Ovary (tissue), 7 donors: ENCODE measurements at regions not wholly inside any gene's neighbourhood (a gene's known extent, or its start where the extent isn't known, plus 50 kb on each side); places are given as distances from the start of the nearest gene placed in this dataset.

Experiments used
- DNase-seq, 5 donors: peaks; one replicate each; pipeline ENCODE4 v3.0.0-alpha.2; 2019 to 2020
- H3K27ac ChIP-seq, 2 donors: fragments of 200-600 bp; one replicate each; pipeline versions ENCODE4 v1.5.1 to v1.8.0; 2019 to 2022
- H3K27me3 ChIP-seq: fragments of 200-600 bp; one replicate; pipeline ENCODE4 v1.8.0; 2022
- H3K36me3 ChIP-seq: fragments of 200-600 bp; sonication (generic); one replicate; pipeline ENCODE4 v1.5.1; 2019
- H3K4me1 ChIP-seq: one replicate; pipeline ENCODE4 v1.8.1; 2013; ENCODE audit warnings: mild to moderate bottlenecking, moderate library complexity; ENCODE audit not compliant: insufficient read depth
- H3K4me3 ChIP-seq: fragments of 200-600 bp; sonication (generic); one replicate; pipeline ENCODE4 v1.5.1; 2017
- H3K9me3 ChIP-seq, 2 donors: fragments of 200-600 bp in 1 of 2; sonication (generic) in 1 of 2; one replicate each; pipeline versions ENCODE4 v1.5.1 to v1.8.1; 2013 to 2019; ENCODE audit warnings: mild to moderate bottlenecking in 1 of 2, moderate library complexity in 1 of 2
- CTCF ChIP-seq, 3 donors: fragments of 450-650 bp in 2 of 3; fragments of 200-600 bp in 1 of 3; IDR thresholded peaks; one replicate each; pipeline versions ENCODE4 v1.5.1 to v1.8.0; 2016 to 2022; ENCODE audit warnings: antibody characterized with exemption in 3 of 3, mild to moderate bottlenecking in 1 of 3
- EP300 ChIP-seq: sonication (generic); formaldehyde crosslinking; IDR thresholded peaks from one replicate; pipeline ENCODE4 v1.6.1; 2017; ENCODE audit warnings: antibody characterized with exemption
- POLR2A ChIP-seq: fragments of 450-650 bp; IDR thresholded peaks from one replicate; pipeline ENCODE4 v1.6.1; 2017; ENCODE audit warnings: antibody characterized with exemption, mild to moderate bottlenecking, moderate library complexity
- WGBS, 3 donors: extraction: QIAGEN DNeasy Blood & Tissue Kit in 1 of 3; methylation state at CpG; one replicate each; pipeline versions ENCODE4 v1.1.5 to v1.1.7; 2013 to 2017; 5-methylcytosine and 5-hydroxymethylcytosine counted together
- intact Hi-C, 4 donors: fragments of 100-400 bp; cut with DNase I; formaldehyde crosslinking; loops; one replicate each; pipeline versions ENCODE4 v1.11.0 to v1.15.1; 2022 to 2023
- donor health status: DM: no; HTN: no; CAD: no; lungs with moderate emphysema.
- donor health status: DM: no; HTN: no; CAD: no.
- donor health status: Bipolar disorder and iron deficiency.
- donor health status: DM: no; HTN: no; CAD: no.
- donor health status: DM: yes; HTN: yes; CAD: no.

- Histone ChIP-seq H3K4me1 (no peaks in the 10 kb centered on the region), H3K36me3 (no peaks in the 10 kb centered on the region)
- 85 to 94% (median 90%) methylated on average over 4 of the region's 4 CpGs for WGBS, 3 donors
These were observed 421.0 kb downstream of the DYNC2H1 start for GRCh38 chr11:103530257-103530656.

GRCh38 chr11:103532133-103532788 is 423.0 kb downstream of the DYNC2H1 start:
- Histone ChIP-seq H3K4me1 (peaks cover 2% of the 10 kb centered on the region), H3K36me3 (no peaks in the 10 kb centered on the region), H3K9me3 (no peaks in the 10 kb centered on the region), H3K4me3 (no peak overlapping the region), H3K27me3 (no peaks in the 10 kb centered on the region), H3K27ac (no peak overlapping the region)
- 71 to 81% (median 81%) methylated on average over 3 of the region's 3 CpGs for WGBS, 3 donors
- intact Hi-C loops: no loop called here
- DNase-seq: no peak
- no peak for TF ChIP-seq EP300
- TF ChIP-seq CTCF (IDR thresholded peaks at IDR 0.05): no peak
- no peak for TF ChIP-seq POLR2A

More at GRCh38 chr11:103530257-103530656, 421.0 kb downstream of the DYNC2H1 start:
- DNase-seq: no peak
- no peaks in the 10 kb centered on the region for H3K27me3 ChIP-seq
- H3K9me3 ChIP-seq: no peaks in the 10 kb centered on the region
- intact Hi-C loops: no loop called here
- TF ChIP-seq CTCF (IDR thresholded peaks at IDR 0.05): no peak
- no peak for TF ChIP-seq POLR2A
- TF ChIP-seq EP300: no peak
- H3K27ac ChIP-seq: no peak overlapping the region
- H3K4me3 ChIP-seq: no peak overlapping the region

DNA sequence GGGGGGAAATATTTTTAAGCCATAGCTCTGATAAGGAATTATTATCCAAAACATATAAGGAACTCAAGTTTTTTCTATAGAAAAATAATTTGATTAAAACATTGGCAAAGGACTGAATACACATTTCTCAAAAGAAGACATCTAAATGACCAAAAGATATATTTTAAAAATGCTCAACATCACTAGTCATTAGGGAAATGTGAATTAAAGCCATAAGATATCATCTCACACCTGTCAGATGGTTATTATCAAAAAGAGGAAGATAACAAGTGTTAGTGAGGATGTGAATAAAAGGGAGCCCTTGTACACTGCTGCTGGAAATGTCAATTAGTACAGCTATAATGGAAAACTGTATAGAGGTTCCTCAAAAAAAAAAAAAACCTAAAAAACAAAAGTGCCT is 425.0 kb downstream of the DYNC2H1 start:
- Histone ChIP-seq H3K9me3 (no peaks in the 10 kb centered on the region), H3K4me1 (peaks cover 2% of the 10 kb centered on the region), H3K27ac (no peak overlapping the region), H3K27me3 (no peaks in the 10 kb centered on the region), H3K4me3 (no peak overlapping the region), H3K36me3 (no peaks in the 10 kb centered on the region)
- TF ChIP-seq EP300: no peak
- no peak for TF ChIP-seq POLR2A
- TF ChIP-seq CTCF (IDR thresholded peaks at IDR 0.05): no peak
- intact Hi-C loops: no loop called here
- no peak for DNase-seq

DNA sequence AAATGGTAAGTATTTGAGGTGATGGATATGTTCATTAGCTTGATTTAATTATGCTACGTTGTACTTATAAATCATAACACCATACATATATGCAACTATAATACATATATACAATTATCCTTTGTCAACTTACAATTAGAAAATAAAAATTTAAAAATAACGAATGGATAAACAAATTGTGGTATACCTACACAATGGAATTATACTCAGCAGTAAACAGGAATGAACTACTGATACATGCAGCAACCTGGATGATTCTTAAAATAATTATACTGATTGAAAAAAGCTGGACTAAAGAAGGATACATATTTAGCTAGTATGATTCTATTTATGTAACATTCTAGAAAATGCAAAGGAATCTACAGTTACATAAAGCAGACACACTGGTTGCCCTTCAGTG is 425.7 kb downstream of the DYNC2H1 start:
- intact Hi-C loops: no loop called here
- WGBS, 3 donors: 73 to 86% (median 84%) methylated on average over 2 of the region's 2 CpGs
- Histone ChIP-seq H3K4me1 (peaks cover 2% of the 10 kb centered on the region), H3K4me3 (no peak overlapping the region), H3K9me3 (no peaks in the 10 kb centered on the region), H3K27ac (no peak overlapping the region), H3K27me3 (no peaks in the 10 kb centered on the region), H3K36me3 (no peaks in the 10 kb centered on the region)
- TF ChIP-seq EP300 (no peak), POLR2A (no peak), CTCF (IDR thresholded peaks at IDR 0.05) (no peak)
- DNase-seq: no peak
